Right hindlimb (tissue), 1 donor: ENCODE measurements at regions not wholly inside any gene's neighbourhood (a gene's known extent, or its start where the extent isn't known, plus 50 kb on each side); places are given as distances from the start of the nearest gene placed in this dataset.
"Not testable (repeated sequence)": the region's sequence is repeated elsewhere in the genome, so short reads cannot be mapped to it uniquely, and the experiment has no call there.

Experiments used
- DNase-seq: peaks from one replicate; pipeline ENCODE4 v3.0.0-alpha.2; 2018

- DNase-seq: no peak
Observed at GRCh38 chr4:53712408-53713020, 121.2 kb upstream of the LNX1 start.

GRCh38 chr4:53711926-53712325 lies 120.6 kb upstream of the LNX1 start:
- DNase-seq: no peak

- DNase-seq: no peak
Observed at GRCh38 chr4:53709693-53710092, 118.4 kb upstream of the LNX1 start.

DNA sequence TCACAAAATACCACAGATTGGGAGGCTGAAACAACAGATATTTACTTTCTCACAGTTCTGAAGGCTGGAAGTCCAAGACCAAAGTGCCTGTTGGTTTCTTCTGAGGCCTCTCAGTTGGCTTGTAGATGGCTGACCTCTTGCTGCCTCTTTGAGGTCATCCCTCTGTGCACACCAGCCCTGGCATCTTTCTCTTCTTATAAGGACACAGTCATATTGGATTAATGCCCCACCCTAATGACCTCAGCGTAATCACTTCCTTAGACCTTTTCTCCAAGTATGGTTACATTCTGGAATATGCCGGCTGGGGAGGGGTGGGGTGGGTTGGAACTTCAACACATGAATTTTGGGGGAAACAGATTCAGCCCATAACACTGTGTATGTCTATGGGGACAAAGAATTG lies 116.2 kb upstream of the LNX1 start:
- no peak for DNase-seq

- DNase-seq: no peak
Observed at GRCh38 chr4:53706422-53707032, 115.2 kb upstream of the LNX1 start.

GRCh38 chr4:53705972-53706371 lies 114.7 kb upstream of the LNX1 start:
- DNase-seq: no peak

DNA sequence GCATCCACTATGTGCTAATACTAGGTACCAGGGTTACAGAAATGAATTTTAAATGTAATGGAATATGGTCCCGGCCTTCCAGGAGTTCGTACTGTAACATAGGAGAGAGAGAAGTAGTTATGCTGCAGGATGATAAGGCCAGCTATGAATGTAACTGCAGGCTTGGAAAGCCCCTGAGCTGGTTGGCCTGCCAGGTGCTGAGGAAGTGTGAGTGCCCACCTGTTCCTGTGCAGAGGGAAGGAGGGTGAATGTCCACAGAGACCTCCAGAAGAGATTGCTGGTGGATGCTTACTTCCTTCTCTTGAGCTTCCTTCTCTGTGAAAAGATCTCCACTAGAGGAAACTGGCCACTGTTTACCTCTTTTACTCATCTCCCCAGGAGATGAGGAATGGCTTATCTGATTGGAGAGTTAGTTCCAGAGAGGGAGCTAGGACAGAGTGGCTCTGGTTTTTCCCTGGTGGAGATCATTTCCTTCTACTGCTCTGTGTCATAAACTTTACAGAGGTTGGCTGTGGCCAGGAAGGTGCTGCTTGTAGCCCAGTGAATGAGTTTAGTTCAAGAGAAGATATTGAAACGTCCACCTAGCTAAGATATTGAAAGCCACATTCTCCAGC lies 114.0 kb upstream of the LNX1 start:
- DNase-seq: no peak

GRCh38 chr4:53704329-53704728 lies 113.0 kb upstream of the LNX1 start:
- DNase-seq: no peak

DNA sequence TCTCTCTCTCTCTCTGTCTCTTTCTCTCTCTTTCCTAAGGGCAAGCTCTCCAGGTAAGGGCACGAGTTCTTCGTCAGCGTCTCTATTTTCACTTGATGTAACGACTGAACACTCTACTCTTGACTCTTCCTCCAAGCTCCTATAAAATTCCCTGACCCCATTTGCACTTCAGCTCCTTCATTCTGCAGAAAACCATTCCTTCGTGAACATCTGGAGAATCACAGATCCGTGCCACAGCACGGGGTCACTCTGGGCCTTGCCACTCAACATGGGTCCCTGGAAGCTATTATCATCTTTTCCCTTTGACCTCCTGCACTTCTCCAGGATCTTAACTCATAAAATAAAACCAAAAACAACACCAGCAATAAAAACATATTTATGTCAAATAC lies 112.0 kb upstream of the LNX1 start:
- DNase-seq: no peak

GRCh38 chr4:53702334-53703266 lies 111.3 kb upstream of the LNX1 start:
- DNase-seq: peak; percentile 91

DNA sequence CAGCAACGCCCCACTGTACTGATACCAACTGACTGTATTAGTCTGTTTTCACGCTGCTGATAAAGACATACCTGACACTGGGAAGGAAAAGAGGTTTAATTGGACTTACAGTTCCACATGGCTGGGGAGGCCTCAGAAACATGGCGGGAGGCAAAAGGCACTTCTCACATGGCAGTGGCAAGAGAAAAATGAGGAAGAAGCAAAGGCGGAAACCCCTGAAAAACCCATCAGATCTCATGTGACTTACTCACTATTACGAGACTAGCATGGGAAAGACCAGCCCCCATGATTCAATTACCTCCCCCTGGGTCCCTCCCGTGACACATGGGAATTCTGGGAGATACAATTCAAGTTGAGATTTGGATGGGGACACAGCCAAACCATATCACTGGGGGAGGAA lies 110.0 kb upstream of the LNX1 start:
- DNase-seq: not testable (repeated sequence)

- DNase-seq: not testable (repeated sequence)
Observed at GRCh38 chr4:53699310-53699709, 108.0 kb upstream of the LNX1 start.

GRCh38 chr4:53697016-53697685 lies 105.9 kb upstream of the LNX1 start:
- DNase-seq: no peak

DNA sequence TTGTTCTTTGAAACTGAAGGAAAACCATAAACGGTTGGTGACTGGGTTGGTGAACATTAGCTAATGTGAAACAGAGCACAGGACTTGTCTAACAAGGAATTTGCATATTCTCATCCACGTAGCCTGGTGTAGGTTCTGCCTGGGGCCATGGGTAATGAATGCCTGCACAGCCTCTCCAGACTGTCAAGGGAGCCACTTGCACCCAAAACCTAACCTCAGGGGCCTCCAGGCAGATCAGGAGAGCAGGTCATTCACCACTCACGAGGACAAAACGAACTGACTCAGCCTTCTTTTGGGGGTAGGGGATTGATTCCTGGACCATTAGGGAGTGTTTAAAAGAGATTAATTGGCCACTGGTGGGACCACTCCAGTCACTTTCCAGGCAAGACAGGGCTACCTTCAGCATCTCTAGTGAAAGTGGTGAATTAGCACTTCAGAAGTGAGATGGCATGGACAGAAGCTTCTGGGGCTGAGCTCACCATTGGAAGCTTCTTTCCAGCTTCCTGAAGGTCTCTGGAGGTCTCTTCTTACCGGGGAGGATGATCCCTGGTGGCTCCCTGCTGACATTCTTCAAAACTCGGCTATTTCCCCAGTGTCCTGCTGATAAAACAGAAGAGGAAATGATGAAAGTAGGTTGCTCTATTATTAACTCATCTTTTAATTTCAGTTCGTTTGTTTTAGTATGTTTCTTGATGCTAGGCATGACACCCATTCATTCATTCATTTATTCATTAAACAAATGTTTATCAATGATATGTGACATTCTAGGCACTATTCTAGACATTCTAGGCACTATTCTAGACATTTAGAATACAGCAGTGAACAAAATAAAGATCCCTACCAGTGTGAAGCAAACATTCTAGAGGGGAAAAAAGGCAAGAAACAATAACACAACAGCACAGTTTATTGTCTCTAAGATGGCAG lies 104.5 kb upstream of the LNX1 start:
- no peak for DNase-seq

- no peak for DNase-seq
Observed at GRCh38 chr4:53694666-53695065, 103.4 kb upstream of the LNX1 start.

DNA sequence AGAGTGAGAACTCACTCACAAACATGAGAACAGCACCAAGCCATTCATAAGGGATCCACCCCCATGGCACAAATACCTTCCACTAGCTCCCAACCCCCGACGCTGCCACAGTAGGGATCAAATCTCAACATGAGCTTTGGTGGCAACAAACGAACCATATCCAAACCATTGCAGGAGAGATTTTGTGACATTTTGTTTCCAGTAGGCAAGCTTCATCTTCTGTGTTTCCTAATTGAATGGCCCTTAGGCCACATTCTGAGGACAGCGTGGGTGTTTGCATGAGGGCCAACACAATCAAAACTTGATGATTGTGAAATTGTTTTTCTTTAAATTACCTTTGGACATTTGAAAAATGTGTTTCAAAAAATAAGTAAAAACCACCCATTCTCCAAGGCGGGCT lies 102.6 kb upstream of the LNX1 start:
- no peak for DNase-seq

DNA sequence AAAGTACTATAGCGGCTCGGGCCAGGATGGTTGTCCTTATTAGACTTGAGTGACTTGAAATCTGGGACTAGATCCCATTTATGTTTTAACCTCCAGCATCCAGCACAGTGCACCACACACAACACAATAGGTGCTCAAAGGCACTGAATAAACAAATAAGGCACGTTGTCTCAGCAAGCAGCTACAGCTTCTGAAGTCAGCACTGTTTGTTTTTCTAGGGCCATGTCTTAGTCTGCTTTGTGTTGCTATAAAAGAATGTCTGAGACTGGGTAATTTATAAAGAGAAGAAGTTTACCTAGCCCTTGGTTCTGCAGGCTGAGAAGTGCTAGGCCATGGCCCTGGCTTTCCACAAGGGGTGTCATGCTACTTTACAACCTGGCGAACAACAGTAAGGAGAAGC lies 102.1 kb upstream of the LNX1 start:
- no peak for DNase-seq

GRCh38 chr4:53688186-53688790 lies 97.0 kb upstream of the LNX1 start:
- DNase-seq: peak; percentile 45

GRCh38 chr4:53686521-53686920 lies 95.2 kb upstream of the LNX1 start:
- no peak for DNase-seq

DNA sequence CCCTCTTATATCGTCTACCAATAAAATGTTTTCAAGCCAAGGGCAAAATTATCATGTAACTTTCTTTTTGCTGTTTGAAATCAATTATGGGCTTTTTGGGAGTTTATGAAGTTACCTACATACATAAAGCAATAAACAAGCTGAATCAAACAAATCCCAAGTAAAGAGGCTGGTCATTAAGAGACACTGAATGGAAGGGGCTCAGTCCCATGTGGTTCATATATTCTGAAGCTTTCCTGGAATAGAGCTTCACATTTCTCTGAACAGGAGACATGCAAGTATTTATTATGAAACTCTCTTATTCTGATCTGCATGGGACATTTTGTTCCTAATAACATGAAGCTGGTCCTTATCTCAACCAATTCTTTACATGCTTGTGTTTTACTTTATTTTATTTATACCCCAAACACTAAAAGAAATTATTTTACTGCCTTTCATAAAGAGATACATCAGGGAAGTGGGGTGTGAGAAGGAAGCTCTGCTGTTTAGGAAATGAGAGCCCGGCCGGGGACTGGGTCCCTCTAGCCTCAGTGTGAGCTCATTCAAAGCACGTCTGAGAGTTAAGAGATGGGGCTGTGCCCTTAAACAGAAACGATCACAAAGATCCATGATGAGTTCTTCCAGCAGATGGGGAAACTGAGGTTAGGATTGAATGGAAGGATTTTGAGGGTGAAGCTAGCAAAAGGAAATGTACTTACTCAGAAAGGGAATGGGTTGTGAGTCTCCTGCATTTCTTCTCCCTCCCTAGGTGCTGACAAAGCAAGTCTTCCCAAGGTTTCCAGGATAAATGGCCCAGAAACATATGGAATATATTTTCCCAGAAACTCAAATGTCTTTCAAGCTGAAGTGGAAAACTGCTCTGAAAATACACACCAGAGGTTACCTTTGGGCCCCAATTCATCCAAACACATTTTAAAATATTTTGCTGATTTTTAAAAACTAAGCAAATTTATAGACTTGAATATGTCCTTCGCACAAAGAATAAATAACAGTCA lies 93.1 kb upstream of the LNX1 start:
- peak; percentile 52 for DNase-seq
